Keratinocyte (primary cell): ENCODE measurements at regions not wholly inside any gene's neighbourhood (a gene's known extent, or its start where the extent isn't known, plus 50 kb on each side); places are given as distances from the start of the nearest gene placed in this dataset.

ENCODE experiments used
- DNase-seq: peaks from one replicate; pipeline ENCODE4 v3.0.0-alpha.2; 2011; ENCODE audit warnings: low read depth, missing footprints, low spot score
- FAIRE-seq: peaks from 2 replicates; lab custom pipeline; 2011; peaks lifted over from hg19 to GRCh38; lab: Jason Lieb, UNC
- H2AFZ ChIP-seq: 2 replicates; pipeline ENCODE4 v1.6.0; 2012; ENCODE audit warnings: low read length, control low read depth, inconsistent platforms; ENCODE audit not compliant: control insufficient read depth
- H3K27ac ChIP-seq: 2 replicates; pipeline ENCODE4 v1.5.1; 2011; ENCODE audit warnings: low read length; ENCODE audit not compliant: control insufficient read depth, insufficient read depth
- H3K27me3 ChIP-seq: 3 replicates; pipeline ENCODE4 v1.6.0; 2011; ENCODE audit warnings: low read length; ENCODE audit not compliant: control insufficient read depth, insufficient read depth; ENCODE audit errors: extremely low read depth
- H3K36me3 ChIP-seq, 2 experiments: 2 replicates in 1 of 2; 3 replicates in 1 of 2; pipeline ENCODE4 v1.5.1; 2011; ENCODE audit warnings: low read length in 2 of 2, mild to moderate bottlenecking in 1 of 2; ENCODE audit not compliant: control insufficient read depth in 2 of 2, insufficient read depth in 2 of 2; ENCODE audit errors: extremely low read depth in 1 of 2
- H3K4me1 ChIP-seq: 3 replicates; pipeline ENCODE4 v1.5.1; 2011; ENCODE audit warnings: low read length; ENCODE audit not compliant: control insufficient read depth, insufficient read depth; ENCODE audit errors: extremely low read depth
- H3K4me2 ChIP-seq: 3 replicates; pipeline ENCODE4 v1.6.0; 2011; ENCODE audit warnings: low read depth, low read length; ENCODE audit not compliant: control insufficient read depth, insufficient read depth; ENCODE audit errors: extremely low read depth
- H3K4me3 ChIP-seq, 3 experiments: fragments of 200-600 bp in 1 of 3; sonication (generic) in 1 of 3; 2 replicates in 2 of 3; 3 replicates in 1 of 3; pipeline ENCODE4 v1.5.1; 2011 to 2016; ENCODE audit warnings: low read length in 3 of 3, mild to moderate bottlenecking in 3 of 3, control low read depth in 2 of 3, inconsistent platforms in 1 of 3, low read depth in 1 of 3, mixed read lengths in 1 of 3, mixed run types in 1 of 3, moderate library complexity in 1 of 3; ENCODE audit not compliant: control insufficient read depth in 2 of 3, insufficient read depth in 2 of 3; ENCODE audit errors: extremely low read depth in 1 of 3
- H3K79me2 ChIP-seq: 2 replicates; pipeline ENCODE4 v1.6.0; 2012; ENCODE audit warnings: low read length; ENCODE audit not compliant: control insufficient read depth, insufficient read depth
- H3K9ac ChIP-seq: 3 replicates; pipeline ENCODE4 v1.6.0; 2011; ENCODE audit warnings: low read length; ENCODE audit not compliant: control insufficient read depth, insufficient read depth; ENCODE audit errors: extremely low read depth
- H3K9me1 ChIP-seq: 3 replicates; pipeline ENCODE4 v1.6.0; 2011; ENCODE audit warnings: low read length; ENCODE audit not compliant: control insufficient read depth, insufficient read depth; ENCODE audit errors: extremely low read depth
- H3K9me3 ChIP-seq: 2 replicates; pipeline ENCODE4 v1.5.1; 2012; ENCODE audit warnings: low read depth, low read length; ENCODE audit not compliant: control insufficient read depth
- H4K20me1 ChIP-seq: 3 replicates; pipeline ENCODE4 v1.6.0; 2011; ENCODE audit warnings: low read length; ENCODE audit not compliant: control insufficient read depth, insufficient read depth; ENCODE audit errors: extremely low read depth
- EZH2 ChIP-seq: IDR thresholded peaks from one replicate; pipeline ENCODE4 v1.6.1; 2012; ENCODE audit warnings: inconsistent platforms, mild to moderate bottlenecking, low read length, moderate library complexity
- dilution Hi-C: fragments of 300-500 bp; cut with MboI; formaldehyde crosslinking; loops from one replicate; pipeline ENCODE4 v1.7.0; 2020; ENCODE audit warnings: low sequenced_read_pairs; ENCODE audit not compliant: extremely low pct_ligation_motif_present
- TF ChIP-seq, protein P1 (sequence below), 3 experiments: IDR thresholded peaks in 1 of 3; conservative IDR thresholded peaks in 1 of 3; optimal IDR thresholded peaks in 1 of 3; 2 replicates in 2 of 3; 3 replicates in 1 of 3; pipeline versions ENCODE3 to v1.5.1; 2011; ENCODE audit warnings: low read length in 3 of 3, mild to moderate bottlenecking in 3 of 3, moderate library complexity in 2 of 3, control low read depth in 1 of 3, inconsistent platforms in 1 of 3; ENCODE audit not compliant: insufficient read depth in 2 of 3; ENCODE audit errors: extremely low read depth in 1 of 3

DNA sequence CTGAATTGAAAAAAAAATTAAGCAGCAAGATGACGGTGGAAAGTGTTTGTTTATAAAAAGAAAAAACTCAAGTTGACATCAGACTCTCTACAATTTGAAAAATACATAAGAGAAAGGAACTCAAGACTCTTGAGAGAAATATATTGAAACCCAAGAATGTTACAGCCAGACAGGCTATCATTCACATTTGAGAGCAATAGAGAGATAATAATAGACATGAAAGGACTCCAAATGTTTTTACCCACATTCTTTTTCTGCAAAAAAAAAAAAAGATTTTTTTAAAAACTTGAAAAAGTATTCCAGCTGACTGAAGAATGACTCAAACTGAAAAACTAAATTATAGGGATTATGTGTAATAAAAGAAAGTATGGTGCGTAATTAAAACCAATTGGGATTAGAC lies 532.4 kb downstream of the INHBA start:
- DNase-seq, result no peak
- no peak for FAIRE-seq

DNA sequence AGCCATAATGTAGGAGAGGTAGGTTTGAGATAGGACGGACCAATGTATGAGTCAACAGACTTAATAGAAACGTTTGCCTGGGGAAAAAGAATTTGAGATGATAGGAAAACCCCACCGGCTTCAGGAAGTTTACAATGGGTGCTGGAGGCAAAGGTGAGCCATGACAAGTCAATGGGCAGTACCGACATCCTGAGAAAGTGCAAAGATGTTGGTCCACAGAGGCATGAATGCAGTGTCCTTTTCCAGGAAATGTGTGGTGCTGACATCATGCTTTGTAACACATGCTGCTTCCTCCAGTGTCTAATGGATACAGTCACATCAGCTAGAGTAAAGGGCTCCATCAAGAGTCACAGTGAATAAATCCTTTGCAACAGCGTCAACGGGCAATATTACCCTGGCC lies 533.6 kb downstream of the INHBA start:
- FAIRE-seq (peak; percentile 53), DNase-seq (no peak)
- Histone ChIP-seq H3K4me2 (no peak overlapping the region), H3K9me1 (no peaks in the 10 kb centered on the region), H3K79me2 (no peaks in the 10 kb centered on the region), H3K4me1 (no peaks in the 10 kb centered on the region), H3K9me3 (no peaks in the 10 kb centered on the region), H2AFZ (peak overlapping the region; percentile 2), H3K27ac (no peak overlapping the region), H3K27me3 (no peaks in the 10 kb centered on the region), H3K9ac (no peak overlapping the region), H4K20me1 (no peaks in the 10 kb centered on the region), H3K4me3 (no peak overlapping the region), H3K36me3 (no peaks in the 10 kb centered on the region)
- dilution Hi-C loops, result no loop called here
- TF ChIP-seq EZH2, result no peak
- TF ChIP-seq, protein P1, sequence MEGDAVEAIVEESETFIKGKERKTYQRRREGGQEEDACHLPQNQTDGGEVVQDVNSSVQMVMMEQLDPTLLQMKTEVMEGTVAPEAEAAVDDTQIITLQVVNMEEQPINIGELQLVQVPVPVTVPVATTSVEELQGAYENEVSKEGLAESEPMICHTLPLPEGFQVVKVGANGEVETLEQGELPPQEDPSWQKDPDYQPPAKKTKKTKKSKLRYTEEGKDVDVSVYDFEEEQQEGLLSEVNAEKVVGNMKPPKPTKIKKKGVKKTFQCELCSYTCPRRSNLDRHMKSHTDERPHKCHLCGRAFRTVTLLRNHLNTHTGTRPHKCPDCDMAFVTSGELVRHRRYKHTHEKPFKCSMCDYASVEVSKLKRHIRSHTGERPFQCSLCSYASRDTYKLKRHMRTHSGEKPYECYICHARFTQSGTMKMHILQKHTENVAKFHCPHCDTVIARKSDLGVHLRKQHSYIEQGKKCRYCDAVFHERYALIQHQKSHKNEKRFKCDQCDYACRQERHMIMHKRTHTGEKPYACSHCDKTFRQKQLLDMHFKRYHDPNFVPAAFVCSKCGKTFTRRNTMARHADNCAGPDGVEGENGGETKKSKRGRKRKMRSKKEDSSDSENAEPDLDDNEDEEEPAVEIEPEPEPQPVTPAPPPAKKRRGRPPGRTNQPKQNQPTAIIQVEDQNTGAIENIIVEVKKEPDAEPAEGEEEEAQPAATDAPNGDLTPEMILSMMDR (optimal IDR thresholded peaks at IDR 0.05 in 1 of 3, IDR thresholded peaks at IDR 0.05 in 1 of 3, conservative IDR thresholded peaks at IDR 0.05 in 1 of 3; ENCODE audit: extremely low read depth in 1 of 3, insufficient read depth in 2 of 3, low read length in 3 of 3), result no peak

More for the DNA sequence above, 532.4 kb downstream of the INHBA start:
- no peaks in the 10 kb centered on the region for H4K20me1 ChIP-seq
- no peaks in the 10 kb centered on the region for H3K79me2 ChIP-seq
- no peaks in the 10 kb centered on the region for H3K9me1 ChIP-seq
- H3K9ac ChIP-seq, result no peak overlapping the region
- H3K9me3 ChIP-seq, result no peaks in the 10 kb centered on the region
- H3K4me2 ChIP-seq, result no peak overlapping the region
- H3K36me3 ChIP-seq, result no peaks in the 10 kb centered on the region
- TF ChIP-seq, protein P1 (optimal IDR thresholded peaks at IDR 0.05 in 1 of 3, IDR thresholded peaks at IDR 0.05 in 1 of 3, conservative IDR thresholded peaks at IDR 0.05 in 1 of 3; ENCODE audit: extremely low read depth in 1 of 3, insufficient read depth in 2 of 3, low read length in 3 of 3), result no peak
- no peak for TF ChIP-seq EZH2
- H3K27ac ChIP-seq, result no peak overlapping the region
- dilution Hi-C loops, result no loop called here
- no peak overlapping the region for H3K4me3 ChIP-seq
- no peak overlapping the region for H2AFZ ChIP-seq
- no peaks in the 10 kb centered on the region for H3K27me3 ChIP-seq
- H3K4me1 ChIP-seq, result no peaks in the 10 kb centered on the region
